Activated B cell treated with CpG ODN at 0.5 μM for 24 hours (primary cell): ENCODE measurements at regions not wholly inside any gene's neighbourhood (a gene's known extent, or its start where the extent isn't known, plus 50 kb on each side); places are given as distances from the start of the nearest gene placed in this dataset.

ENCODE experiments used
- ATAC-seq: fragments of 200-7000 bp; cut with Tn5 transposase; one replicate; pipeline ENCODE4 v1.10.0; 2021; ENCODE audit warnings: low read depth, mild to moderate bottlenecking, moderate library complexity
- CTCF ChIA-PET: fragments of 350-600 bp; sonication (Branson Sonifier 250); formaldehyde crosslinking; loops from one replicate; lab custom pipeline; 2021; ENCODE audit warnings: antibody characterized with exemption; lab: Charles Lee
- POLR2A ChIA-PET: fragments of 350-600 bp; sonication (Branson Sonifier 250); formaldehyde crosslinking; loops from one replicate; lab custom pipeline; 2021; ENCODE audit warnings: antibody characterized with exemption; lab: Charles Lee
- DNase-seq: peaks from one replicate; pipeline ENCODE4 v3.0.0; 2022
- H3K27ac Mint-ChIP-seq: one replicate; pipeline ENCODE4 v1.8.0; 2020; ENCODE audit warnings: mixed read lengths
- H3K27me3 Mint-ChIP-seq: one replicate; pipeline ENCODE4 v1.8.0; 2021; ENCODE audit warnings: mixed read lengths
- H3K36me3 Mint-ChIP-seq: one replicate; pipeline ENCODE4 v1.8.0; 2021; ENCODE audit warnings: low read depth, mixed read lengths
- H3K4me1 Mint-ChIP-seq: one replicate; pipeline ENCODE4 v1.8.0; 2021; ENCODE audit warnings: mixed read lengths
- H3K4me3 Mint-ChIP-seq: one replicate; pipeline ENCODE4 v1.8.0; 2020; ENCODE audit warnings: mild to moderate bottlenecking, mixed read lengths
- H3K9me3 Mint-ChIP-seq: one replicate; pipeline ENCODE4 v1.8.0; 2020; ENCODE audit warnings: mixed read lengths
- CTCF ChIP-seq: fragments of 200-600 bp; IDR thresholded peaks from one replicate; pipeline ENCODE4 v1.8.0; 2022; ENCODE audit warnings: antibody characterized with exemption, mild to moderate bottlenecking
- intact Hi-C: fragments of 100-400 bp; cut with micrococcal nuclease; formaldehyde crosslinking; loops from one replicate; pipeline ENCODE4 v1.15.1; 2024

GRCh38 chr12:30014991-30015390 is 231.2 kb upstream of the TMTC1 start:
- H3K4me3 Mint-ChIP-seq = no peak overlapping the region
- ATAC-seq (no peak), DNase-seq (no peak)
- no peaks in the 10 kb centered on the region for H3K4me1 Mint-ChIP-seq
- CTCF ChIA-PET = no interaction called here
- H3K27me3 Mint-ChIP-seq = no peaks in the 10 kb centered on the region
- no peaks in the 10 kb centered on the region for H3K36me3 Mint-ChIP-seq
- POLR2A ChIA-PET = no interaction called here
- no peak overlapping the region for H3K27ac Mint-ChIP-seq
- intact Hi-C loops = no loop called here
- no peak for TF ChIP-seq CTCF
- H3K9me3 Mint-ChIP-seq = peaks cover 1% of the 10 kb centered on the region

GRCh38 chr12:30012816-30013450 is 229.2 kb upstream of the TMTC1 start:
- H3K27me3 Mint-ChIP-seq = no peaks in the 10 kb centered on the region

GRCh38 chr12:30010071-30011052 is 226.6 kb upstream of the TMTC1 start:
- POLR2A ChIA-PET = no interaction called here

More at GRCh38 chr12:30012816-30013450, 229.2 kb upstream of the TMTC1 start:
- ATAC-seq (no peak), DNase-seq (no peak)
- intact Hi-C loops = no loop called here
- Mint-ChIP-seq H3K27ac (no peak overlapping the region), H3K9me3 (peaks cover 1% of the 10 kb centered on the region), H3K4me3 (no peak overlapping the region), H3K4me1 (no peaks in the 10 kb centered on the region), H3K36me3 (no peaks in the 10 kb centered on the region)
- CTCF ChIA-PET = no interaction called here
- no peak for TF ChIP-seq CTCF
- POLR2A ChIA-PET = no interaction called here

GRCh38 chr12:30006021-30006420 is 222.3 kb upstream of the TMTC1 start:
- DNase-seq (no peak), ATAC-seq (no peak)
- no peaks in the 10 kb centered on the region for H3K4me1 Mint-ChIP-seq
- no peak overlapping the region for H3K4me3 Mint-ChIP-seq
- intact Hi-C loops = no loop called here
- H3K9me3 Mint-ChIP-seq = no peaks in the 10 kb centered on the region
- no peak for TF ChIP-seq CTCF
- POLR2A ChIA-PET = no interaction called here
- no peak overlapping the region for H3K27ac Mint-ChIP-seq
- H3K27me3 Mint-ChIP-seq = no peaks in the 10 kb centered on the region
- CTCF ChIA-PET = no interaction called here
- H3K36me3 Mint-ChIP-seq = no peaks in the 10 kb centered on the region

More at GRCh38 chr12:30010071-30011052, 226.6 kb upstream of the TMTC1 start:
- Mint-ChIP-seq H3K4me3 (no peak overlapping the region), H3K27me3 (no peaks in the 10 kb centered on the region), H3K4me1 (no peaks in the 10 kb centered on the region), H3K36me3 (no peaks in the 10 kb centered on the region), H3K9me3 (no peaks in the 10 kb centered on the region), H3K27ac (no peak overlapping the region)
- ATAC-seq (no peak), DNase-seq (no peak)
- intact Hi-C loops = no loop called here
- no peak for TF ChIP-seq CTCF
- CTCF ChIA-PET = no interaction called here

- Mint-ChIP-seq H3K27me3 (no peaks in the 10 kb centered on the region), H3K27ac (no peak overlapping the region), H3K36me3 (no peaks in the 10 kb centered on the region), H3K4me1 (no peaks in the 10 kb centered on the region), H3K9me3 (no peaks in the 10 kb centered on the region), H3K4me3 (no peak overlapping the region)
- POLR2A ChIA-PET = no interaction called here
- DNase-seq (no peak), ATAC-seq (no peak)
- TF ChIP-seq CTCF = no peak
- intact Hi-C loops = no loop called here
- CTCF ChIA-PET = no interaction called here
Observed at GRCh38 chr12:30003321-30003720, 219.6 kb upstream of the TMTC1 start.
